Naive thymus-derived CD4-positive, alpha-beta T cell (primary cell): ENCODE measurements at regions not wholly inside any gene's neighbourhood (a gene's known extent, or its start where the extent isn't known, plus 50 kb on each side); places are given as distances from the start of the nearest gene placed in this dataset.

Experiments used
- ATAC-seq: fragments of 150-1000 bp; cut with Tn5 transposase; 2 replicates; pipeline ENCODE4 v1.10.0; 2021; ENCODE audit warnings: mild to moderate bottlenecking, moderate library complexity
- CTCF ChIA-PET: fragments of 350-600 bp; sonication (Branson Sonifier 250); formaldehyde crosslinking; loops from one replicate; lab custom pipeline; 2021; ENCODE audit warnings: antibody characterized with exemption; lab: Charles Lee
- POLR2A ChIA-PET: fragments of 350-600 bp; sonication (Branson Sonifier 250); formaldehyde crosslinking; loops from one replicate; lab custom pipeline; 2021; ENCODE audit warnings: antibody characterized with exemption, inconsistent platforms; lab: Charles Lee
- DNase-seq, 9 donors: peaks; one replicate each; pipeline versions ENCODE4 v3.0.0 to v3.0.0-alpha.2; 2020 to 2022; ENCODE audit warnings: mixed read lengths in 1 of 9
- H3K27ac ChIP-seq: one replicate; pipeline ENCODE4 v1.7.0; 2013; ENCODE audit warnings: mild to moderate bottlenecking, low read depth, low read length, moderate library complexity
- H3K27me3 ChIP-seq, 2 donors: one replicate each; pipeline ENCODE4 v1.7.0; 2013; ENCODE audit warnings: low read length in 2 of 2, mild to moderate bottlenecking in 2 of 2, moderate library complexity in 2 of 2; ENCODE audit not compliant: control insufficient read depth in 2 of 2, insufficient read depth in 2 of 2
- H3K36me3 ChIP-seq, 3 experiments: 1 replicate in 2 of 3; 2 replicates in 1 of 3; pipeline ENCODE4 v1.7.0; 2013; ENCODE audit warnings: low read length in 3 of 3, mild to moderate bottlenecking in 3 of 3, moderate library complexity in 1 of 3; ENCODE audit not compliant: insufficient read depth in 3 of 3, control insufficient read depth in 2 of 3
- H3K4me1 ChIP-seq, 2 donors: one replicate each; pipeline ENCODE4 v1.7.0; 2013; ENCODE audit warnings: low read length in 2 of 2, mild to moderate bottlenecking in 2 of 2, moderate library complexity in 1 of 2; ENCODE audit not compliant: control insufficient read depth in 2 of 2, insufficient read depth in 2 of 2
- H3K4me3 ChIP-seq: 2 replicates; pipeline ENCODE4 v1.7.0; 2013; ENCODE audit warnings: mild to moderate bottlenecking, low read length
- H3K9me3 ChIP-seq, 3 experiments: 1 replicate in 2 of 3; 2 replicates in 1 of 3; pipeline ENCODE4 v1.7.0; 2013; ENCODE audit warnings: low read length in 3 of 3; ENCODE audit not compliant: control insufficient read depth in 2 of 3
- H3K27ac Mint-ChIP-seq, 9 donors: one replicate each; pipeline ENCODE4 v1.8.0; 2020 to 2022; ENCODE audit warnings: mixed read lengths in 9 of 9, mild to moderate bottlenecking in 8 of 9, moderate library complexity in 5 of 9, inconsistent platforms in 2 of 9
- H3K27me3 Mint-ChIP-seq, 5 donors: one replicate each; pipeline ENCODE4 v1.8.0; 2021 to 2022; ENCODE audit warnings: mixed read lengths in 5 of 5, mild to moderate bottlenecking in 1 of 5
- H3K36me3 Mint-ChIP-seq, 5 donors: one replicate each; pipeline ENCODE4 v1.8.0; 2020 to 2022; ENCODE audit warnings: mixed read lengths in 5 of 5, mild to moderate bottlenecking in 3 of 5, inconsistent platforms in 1 of 5
- H3K4me1 Mint-ChIP-seq, 7 donors: one replicate each; pipeline ENCODE4 v1.8.0; 2020 to 2022; ENCODE audit warnings: mixed read lengths in 7 of 7, mild to moderate bottlenecking in 3 of 7, inconsistent platforms in 1 of 7
- H3K4me3 Mint-ChIP-seq, 10 donors: one replicate each; pipeline ENCODE4 v1.8.0; 2020 to 2022; ENCODE audit warnings: mild to moderate bottlenecking in 10 of 10, mixed read lengths in 10 of 10, moderate library complexity in 6 of 10, inconsistent platforms in 2 of 10
- H3K9me3 Mint-ChIP-seq, 11 donors: one replicate each; pipeline ENCODE4 v1.8.0; 2020 to 2022; ENCODE audit warnings: mixed read lengths in 11 of 11, mild to moderate bottlenecking in 4 of 11, inconsistent platforms in 1 of 11, moderate library complexity in 1 of 11
- intact Hi-C, 2 donors: fragments of 100-400 bp; cut with micrococcal nuclease; formaldehyde crosslinking; loops; one replicate each; pipeline ENCODE4 v1.15.1; 2023

GRCh38 chr6:68575765-68576439, 59.2 kb upstream of the ADGRB3 start:
- no peaks in the 10 kb centered on the region for H3K36me3 Mint-ChIP-seq
- no peaks in the 10 kb centered on the region for H3K9me3 ChIP-seq
- intact Hi-C loops, result no loop called here
- no peak for DNase-seq
- no peaks in the 10 kb centered on the region for H3K4me1 ChIP-seq
- no peak overlapping the region for H3K27ac ChIP-seq
- H3K36me3 ChIP-seq, result no peaks in the 10 kb centered on the region
- no peaks in the 10 kb centered on the region for H3K4me1 Mint-ChIP-seq
- peaks cover 0 to 14% (median 4%) of the 10 kb centered on the region in 11 donors for H3K9me3 Mint-ChIP-seq
- POLR2A ChIA-PET, result no interaction called here
- no peak overlapping the region for H3K4me3 ChIP-seq
- no peak overlapping the region for H3K27ac Mint-ChIP-seq
- H3K27me3 ChIP-seq, result no peaks in the 10 kb centered on the region
- CTCF ChIA-PET, result no interaction called here
- no peak overlapping the region for H3K4me3 Mint-ChIP-seq
- H3K27me3 Mint-ChIP-seq, result peaks cover 0 to 3% (median 0%) of the 10 kb centered on the region in 5 donors
- no peak for ATAC-seq

DNA sequence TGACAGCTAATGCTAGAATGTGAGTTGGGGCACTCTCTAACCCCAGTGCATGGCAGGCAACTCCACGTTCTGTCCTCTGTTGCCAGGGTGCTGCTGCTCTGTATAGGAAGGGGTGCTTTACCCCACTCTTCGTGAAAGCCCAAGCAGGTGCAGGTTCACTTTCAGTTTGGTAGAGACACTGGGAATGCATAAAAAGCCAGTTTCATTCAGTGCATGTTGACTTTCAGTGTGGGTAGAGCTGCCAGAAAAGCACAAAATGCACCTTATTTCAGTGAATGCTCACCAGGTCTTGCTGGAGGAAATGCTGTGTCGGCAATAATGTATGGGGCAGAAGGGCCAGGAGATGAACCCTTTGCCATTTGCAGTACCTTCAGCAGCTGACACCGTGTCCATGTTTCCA, 62.1 kb upstream of the ADGRB3 start:
- intact Hi-C loops, result no loop called here
- Mint-ChIP-seq H3K27ac (no peak overlapping the region), H3K4me3 (no peak overlapping the region), H3K27me3 (peaks cover 0 to 3% (median 0%) of the 10 kb centered on the region in 5 donors), H3K4me1 (no peaks in the 10 kb centered on the region), H3K9me3 (peaks cover 0 to 33% (median 7%) of the 10 kb centered on the region in 11 donors), H3K36me3 (peaks cover 0 to 3% (median 0%) of the 10 kb centered on the region in 5 donors)
- no peak overlapping the region for H3K4me3 ChIP-seq
- CTCF ChIA-PET, result no interaction called here
- POLR2A ChIA-PET, result no interaction called here
- H3K36me3 ChIP-seq, result no peaks in the 10 kb centered on the region
- H3K27me3 ChIP-seq, result no peaks in the 10 kb centered on the region
- H3K4me1 ChIP-seq, result no peaks in the 10 kb centered on the region
- H3K27ac ChIP-seq, result no peak overlapping the region
- ATAC-seq (no peak), DNase-seq (no peak)
- peaks cover 0 to 2% (median 0%) of the 10 kb centered on the region in 3 experiments for H3K9me3 ChIP-seq

DNA sequence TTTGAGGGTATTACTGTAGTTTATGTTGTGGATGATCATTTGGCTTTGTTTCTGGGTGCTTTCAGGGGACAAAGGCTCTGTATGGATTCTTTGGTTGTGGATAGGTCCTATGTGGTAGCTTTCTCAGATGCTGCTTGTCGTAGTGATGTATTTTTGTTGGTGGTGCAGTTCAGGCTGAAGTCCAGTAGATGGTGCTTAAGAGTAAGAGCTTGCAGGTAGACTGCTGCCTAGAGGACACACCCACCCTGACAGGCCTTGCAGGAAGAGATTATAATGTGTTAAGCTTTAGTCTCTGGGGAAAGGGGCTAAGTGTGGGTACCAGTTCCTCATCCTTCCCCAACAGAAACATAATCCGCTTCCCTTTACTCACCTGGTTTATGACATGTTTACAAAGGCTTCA, 62.6 kb upstream of the ADGRB3 start:
- no peak overlapping the region for H3K4me3 ChIP-seq
- peaks cover 0 to 3% (median 0%) of the 10 kb centered on the region in 5 donors for H3K36me3 Mint-ChIP-seq
- ATAC-seq (no peak), DNase-seq (no peak)
- peaks cover 0 to 35% (median 7%) of the 10 kb centered on the region in 11 donors for H3K9me3 Mint-ChIP-seq
- intact Hi-C loops, result no loop called here
- CTCF ChIA-PET, result no interaction called here
- no peak overlapping the region for H3K27ac Mint-ChIP-seq
- H3K27me3 ChIP-seq, result no peaks in the 10 kb centered on the region
- no peak overlapping the region for H3K4me3 Mint-ChIP-seq
- no peak overlapping the region for H3K27ac ChIP-seq
- H3K27me3 Mint-ChIP-seq, result peaks cover 0 to 3% (median 0%) of the 10 kb centered on the region in 5 donors
- no peaks in the 10 kb centered on the region for H3K4me1 Mint-ChIP-seq
- peaks cover 0 to 2% (median 0%) of the 10 kb centered on the region in 3 experiments for H3K9me3 ChIP-seq
- POLR2A ChIA-PET, result no interaction called here
- H3K4me1 ChIP-seq, result no peaks in the 10 kb centered on the region
- H3K36me3 ChIP-seq, result no peaks in the 10 kb centered on the region

DNA sequence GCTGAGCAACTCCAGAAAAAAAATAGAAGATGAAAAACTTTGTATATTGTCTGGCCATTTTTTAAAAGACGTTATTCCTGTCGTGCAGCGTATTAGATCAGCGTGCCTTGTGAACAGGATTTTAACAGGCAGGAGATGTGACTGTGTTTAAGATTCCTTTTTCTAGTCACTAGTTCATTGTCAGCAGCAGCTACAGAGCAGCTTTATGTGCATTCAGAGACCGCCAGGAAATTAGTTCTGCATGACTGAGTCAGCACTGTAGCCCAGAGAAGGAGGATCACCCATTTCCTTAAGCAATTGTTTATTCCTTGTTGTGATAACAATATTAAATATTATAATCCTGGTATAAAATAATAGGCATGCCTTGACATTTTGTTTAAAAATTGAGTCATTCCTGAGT, 75.4 kb upstream of the ADGRB3 start:
- H3K4me1 Mint-ChIP-seq, result no peaks in the 10 kb centered on the region
- H3K27ac Mint-ChIP-seq, result no peak overlapping the region
- ATAC-seq (no peak), DNase-seq (no peak)
- H3K9me3 ChIP-seq, result no peaks in the 10 kb centered on the region
- no peaks in the 10 kb centered on the region for H3K27me3 Mint-ChIP-seq
- H3K4me3 Mint-ChIP-seq, result no peak overlapping the region
- peaks cover 0 to 4% (median 0%) of the 10 kb centered on the region in 11 donors for H3K9me3 Mint-ChIP-seq
- H3K4me1 ChIP-seq, result no peaks in the 10 kb centered on the region
- CTCF ChIA-PET, result no interaction called here
- no peaks in the 10 kb centered on the region for H3K36me3 Mint-ChIP-seq
- H3K27me3 ChIP-seq, result no peaks in the 10 kb centered on the region
- H3K4me3 ChIP-seq, result no peak overlapping the region
- H3K36me3 ChIP-seq, result no peaks in the 10 kb centered on the region
- POLR2A ChIA-PET, result no interaction called here
- intact Hi-C loops, result no loop called here
- H3K27ac ChIP-seq, result no peak overlapping the region

DNA sequence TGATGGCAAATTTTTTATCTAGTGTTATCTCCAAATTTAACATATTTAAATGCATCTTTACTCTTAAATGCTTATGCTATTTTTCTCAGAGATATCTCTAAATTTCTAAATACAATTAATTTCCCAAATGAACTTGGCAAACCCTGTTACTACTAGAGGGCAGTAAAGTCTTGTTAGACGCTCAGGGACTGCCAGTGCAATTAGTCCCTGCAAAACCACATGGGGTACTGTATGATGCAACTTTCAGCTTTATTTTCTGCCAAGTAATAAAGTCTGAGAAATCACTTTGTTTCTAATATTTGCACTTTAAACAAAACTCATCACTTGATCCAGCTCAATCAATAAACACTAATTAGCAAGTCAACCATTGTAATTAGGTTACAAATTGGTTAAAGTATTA, 76.0 kb upstream of the ADGRB3 start:
- intact Hi-C loops, result no loop called here
- Histone ChIP-seq H3K4me1 (no peaks in the 10 kb centered on the region), H3K4me3 (no peak overlapping the region), H3K36me3 (no peaks in the 10 kb centered on the region), H3K27me3 (no peaks in the 10 kb centered on the region), H3K27ac (no peak overlapping the region), H3K9me3 (no peaks in the 10 kb centered on the region)
- no peaks in the 10 kb centered on the region for H3K4me1 Mint-ChIP-seq
- H3K36me3 Mint-ChIP-seq, result no peaks in the 10 kb centered on the region
- ChIA-PET POLR2A (no interaction called here), CTCF (no interaction called here)
- H3K9me3 Mint-ChIP-seq, result peaks cover 0 to 4% (median 0%) of the 10 kb centered on the region in 11 donors
- DNase-seq (no peak), ATAC-seq (no peak)
- no peak overlapping the region for H3K27ac Mint-ChIP-seq
- H3K27me3 Mint-ChIP-seq, result no peaks in the 10 kb centered on the region
- H3K4me3 Mint-ChIP-seq, result no peak overlapping the region

GRCh38 chr6:68546620-68547019, 88.5 kb upstream of the ADGRB3 start:
- Mint-ChIP-seq H3K36me3 (no peaks in the 10 kb centered on the region), H3K27me3 (no peaks in the 10 kb centered on the region), H3K4me1 (no peaks in the 10 kb centered on the region), H3K27ac (no peak overlapping the region), H3K9me3 (peaks cover 0 to 17% (median 3%) of the 10 kb centered on the region in 11 donors), H3K4me3 (no peak overlapping the region)
- CTCF ChIA-PET, result no interaction called here
- ATAC-seq (no peak), DNase-seq (no peak)
- no peaks in the 10 kb centered on the region for H3K36me3 ChIP-seq
- no peaks in the 10 kb centered on the region for H3K27me3 ChIP-seq
- intact Hi-C loops, result no loop called here
- POLR2A ChIA-PET, result no interaction called here
- H3K4me3 ChIP-seq, result no peak overlapping the region
- H3K9me3 ChIP-seq, result no peaks in the 10 kb centered on the region
- H3K27ac ChIP-seq, result no peak overlapping the region
- H3K4me1 ChIP-seq, result no peaks in the 10 kb centered on the region

- no peak for DNase-seq
- Mint-ChIP-seq H3K9me3 (peaks cover 0 to 8% (median 2%) of the 10 kb centered on the region in 11 donors), H3K27ac (no peak overlapping the region), H3K4me3 (no peak overlapping the region), H3K27me3 (no peaks in the 10 kb centered on the region), H3K36me3 (no peaks in the 10 kb centered on the region), H3K4me1 (no peaks in the 10 kb centered on the region)
- Histone ChIP-seq H3K27ac (no peak overlapping the region), H3K4me3 (no peak overlapping the region), H3K27me3 (no peaks in the 10 kb centered on the region), H3K4me1 (no peaks in the 10 kb centered on the region), H3K9me3 (no peaks in the 10 kb centered on the region), H3K36me3 (no peaks in the 10 kb centered on the region)
- intact Hi-C loops, result no loop called here
- ChIA-PET POLR2A (no interaction called here), CTCF (no interaction called here)
- no peak for ATAC-seq
These were observed 90.6 kb upstream of the ADGRB3 start for GRCh38 chr6:68544450-68544849.
